ENCODE measurements at regions not wholly inside any gene's neighbourhood (a gene's known extent, or its start where the extent isn't known, plus 50 kb on each side); places are given as distances from the start of the nearest gene placed in this dataset.

- no peak for TF ChIP-seq CTCF (IDR thresholded peaks at IDR 0.05)
- no peak for TF ChIP-seq POLR2A (IDR thresholded peaks at IDR 0.05; ENCODE audit: low read depth)
Observed at GRCh38 chr9:28668158-28668557, 1094.9 kb upstream of the C9orf72 start.

All from esophagus muscularis mucosa (tissue), 3 donors.